IgD-negative memory B cell (primary cell): ENCODE measurements at regions not wholly inside any gene's neighbourhood (a gene's known extent, or its start where the extent isn't known, plus 50 kb on each side); places are given as distances from the start of the nearest gene placed in this dataset.

Experiments
- H3K27ac Mint-ChIP-seq, 3 donors: one replicate each; pipeline ENCODE4 v1.8.0; 2020 to 2022; ENCODE audit warnings: mild to moderate bottlenecking in 3 of 3, mixed read lengths in 3 of 3, moderate library complexity in 1 of 3
- H3K27me3 Mint-ChIP-seq: one replicate; pipeline ENCODE4 v1.8.0; 2021; ENCODE audit warnings: mixed read lengths
- H3K36me3 Mint-ChIP-seq: one replicate; pipeline ENCODE4 v1.8.0; 2020; ENCODE audit warnings: mild to moderate bottlenecking, mixed read lengths
- H3K4me1 Mint-ChIP-seq, 3 donors: one replicate each; pipeline ENCODE4 v1.8.0; 2020 to 2022; ENCODE audit warnings: mixed read lengths in 3 of 3, mild to moderate bottlenecking in 1 of 3
- H3K4me3 Mint-ChIP-seq, 4 donors: one replicate each; pipeline ENCODE4 v1.8.0; 2020 to 2022; ENCODE audit warnings: mild to moderate bottlenecking in 4 of 4, mixed read lengths in 4 of 4, moderate library complexity in 3 of 4
- H3K9me3 Mint-ChIP-seq, 3 donors: one replicate each; pipeline ENCODE4 v1.8.0; 2020 to 2021; ENCODE audit warnings: mixed read lengths in 3 of 3, mild to moderate bottlenecking in 1 of 3

DNA sequence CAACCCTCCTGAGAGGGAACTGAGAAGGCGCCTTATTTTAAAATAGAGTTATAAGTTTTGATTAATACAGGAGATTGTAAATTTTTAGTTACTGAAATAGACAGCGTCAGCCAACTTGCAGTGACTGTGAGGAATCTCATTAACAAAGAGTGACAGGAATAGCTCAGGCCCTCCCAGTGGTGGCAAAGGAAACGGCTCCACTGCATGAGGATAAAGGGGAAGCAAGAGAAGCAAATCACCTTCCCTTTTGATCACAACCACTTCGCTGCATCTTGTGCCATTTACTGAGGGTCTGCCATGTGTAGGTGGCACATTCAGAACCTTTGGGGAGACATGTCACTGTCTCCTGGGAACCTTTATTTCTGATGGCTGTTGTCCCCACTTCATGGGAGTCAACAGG is 612.4 kb upstream of the RAB6C start:
- Mint-ChIP-seq H3K4me1 (no peaks in the 10 kb centered on the region), H3K27me3 (peaks cover 2% of the 10 kb centered on the region), H3K27ac (no peak overlapping the region), H3K36me3 (no peaks in the 10 kb centered on the region), H3K4me3 (no peak overlapping the region), H3K9me3 (no peaks in the 10 kb centered on the region)

DNA sequence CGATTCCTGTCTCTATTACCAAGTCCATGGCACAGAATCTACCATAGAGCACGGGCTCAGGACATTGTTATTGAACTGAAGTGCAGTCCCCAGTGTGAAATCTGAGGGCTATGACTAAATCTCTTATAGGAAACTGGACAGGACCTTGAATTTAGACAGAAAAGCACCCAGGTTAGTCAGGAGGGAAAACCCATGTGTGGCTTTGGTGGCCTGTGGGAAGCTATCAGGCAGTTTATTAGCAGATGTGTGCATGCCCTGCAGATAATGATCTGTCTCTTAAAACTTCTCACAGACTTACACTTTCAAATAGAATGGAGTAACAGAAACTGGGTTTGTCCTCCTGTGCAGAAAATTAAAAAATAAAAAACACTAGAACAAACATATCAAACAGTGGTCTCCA is 610.0 kb upstream of the RAB6C start:
- H3K4me3 Mint-ChIP-seq: no peak overlapping the region
- no peaks in the 10 kb centered on the region for H3K9me3 Mint-ChIP-seq
- H3K36me3 Mint-ChIP-seq: no peaks in the 10 kb centered on the region
- no peak overlapping the region for H3K27ac Mint-ChIP-seq
- H3K4me1 Mint-ChIP-seq: peaks cover 0 to under 1% (median 0%) of the 10 kb centered on the region in 3 donors
- peaks cover 3% of the 10 kb centered on the region for H3K27me3 Mint-ChIP-seq

DNA sequence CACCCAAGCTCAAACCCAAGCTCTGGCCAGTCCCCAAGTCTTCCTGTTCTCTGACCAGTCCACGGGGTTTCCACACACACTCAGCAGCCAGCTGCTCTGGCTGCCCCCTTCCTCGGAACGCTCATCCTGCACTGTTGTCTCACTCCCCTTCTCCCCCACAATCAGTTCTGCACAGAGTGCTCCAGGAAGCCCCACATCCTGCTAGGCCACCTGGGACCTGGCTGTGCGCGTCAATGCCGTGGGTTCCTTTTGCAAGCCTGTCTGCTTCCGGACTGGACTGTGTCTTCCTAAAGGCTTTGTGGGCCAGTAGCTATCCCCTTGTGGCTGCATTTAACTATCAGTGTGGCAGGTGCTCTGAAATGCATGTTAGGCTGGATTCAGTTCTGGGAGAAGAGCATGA is 605.0 kb upstream of the RAB6C start:
- H3K36me3 Mint-ChIP-seq: no peaks in the 10 kb centered on the region
- H3K9me3 Mint-ChIP-seq: no peaks in the 10 kb centered on the region
- peaks cover 0 to 5% (median 2%) of the 10 kb centered on the region in 3 donors for H3K4me1 Mint-ChIP-seq
- H3K4me3 Mint-ChIP-seq: peak overlapping the region in 1 of 4 donors; percentile 2
- peaks cover 3% of the 10 kb centered on the region for H3K27me3 Mint-ChIP-seq
- no peak overlapping the region for H3K27ac Mint-ChIP-seq

DNA sequence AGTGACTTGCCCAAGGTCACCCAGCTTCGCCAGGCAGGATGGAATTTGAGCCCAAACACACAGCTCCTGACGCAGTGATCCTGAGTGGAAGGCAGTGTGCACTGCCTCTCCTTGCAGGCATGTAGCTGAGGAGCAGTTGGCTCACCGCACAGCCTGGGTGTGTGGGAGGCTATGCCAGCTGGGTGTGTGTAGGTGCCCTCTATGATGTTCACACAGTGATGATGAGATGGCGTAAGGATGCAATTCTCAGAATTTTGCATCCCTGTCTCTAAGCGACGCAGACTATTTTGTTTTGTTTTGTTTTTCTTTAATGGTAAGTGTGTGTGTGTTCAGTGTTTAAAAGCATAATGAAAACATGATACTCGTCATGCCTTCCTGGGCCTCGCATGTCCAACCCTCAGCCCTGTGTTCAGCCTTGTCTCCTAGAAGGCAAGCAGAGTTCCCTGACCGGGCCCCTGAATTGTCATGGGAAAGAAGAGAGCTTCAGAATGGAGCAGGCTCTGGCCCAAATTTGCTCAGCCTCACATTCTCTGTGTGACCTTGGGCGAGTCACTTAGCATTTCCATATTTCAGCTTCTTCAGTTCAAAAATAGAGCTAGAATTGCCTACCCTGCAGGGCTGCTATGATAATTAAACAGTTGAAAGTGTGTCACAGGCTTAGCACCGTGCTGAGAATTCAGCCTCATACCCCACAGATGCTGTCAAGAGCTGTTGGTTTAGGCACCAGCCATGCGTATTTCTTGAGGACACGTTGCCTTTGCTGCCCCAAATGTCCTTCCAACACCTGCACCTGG is 603.6 kb upstream of the RAB6C start:
- H3K9me3 Mint-ChIP-seq: no peaks in the 10 kb centered on the region
- no peak overlapping the region for H3K4me3 Mint-ChIP-seq
- H3K27ac Mint-ChIP-seq: no peak overlapping the region
- no peaks in the 10 kb centered on the region for H3K36me3 Mint-ChIP-seq
- H3K4me1 Mint-ChIP-seq: peaks cover 0 to 8% (median 4%) of the 10 kb centered on the region in 3 donors
- H3K27me3 Mint-ChIP-seq: peaks cover 3% of the 10 kb centered on the region

- Mint-ChIP-seq H3K27ac (no peak overlapping the region), H3K4me1 (peaks cover 0 to 8% (median 4%) of the 10 kb centered on the region in 3 donors), H3K36me3 (no peaks in the 10 kb centered on the region), H3K4me3 (no peak overlapping the region), H3K9me3 (peaks cover 0 to 4% (median 0%) of the 10 kb centered on the region in 3 donors), H3K27me3 (peaks cover 3% of the 10 kb centered on the region)
These were observed 602.9 kb upstream of the RAB6C start for GRCh38 chr2:129376426-129377077.

- peaks cover 0 to 9% (median 0%) of the 10 kb centered on the region in 3 donors for H3K9me3 Mint-ChIP-seq
- no peak overlapping the region for H3K27ac Mint-ChIP-seq
- peaks cover 0 to 8% (median 4%) of the 10 kb centered on the region in 3 donors for H3K4me1 Mint-ChIP-seq
- H3K36me3 Mint-ChIP-seq: no peaks in the 10 kb centered on the region
- H3K4me3 Mint-ChIP-seq: no peak overlapping the region
- H3K27me3 Mint-ChIP-seq: peaks cover 3% of the 10 kb centered on the region
These were observed 602.4 kb upstream of the RAB6C start for GRCh38 chr2:129377078-129377469.

DNA sequence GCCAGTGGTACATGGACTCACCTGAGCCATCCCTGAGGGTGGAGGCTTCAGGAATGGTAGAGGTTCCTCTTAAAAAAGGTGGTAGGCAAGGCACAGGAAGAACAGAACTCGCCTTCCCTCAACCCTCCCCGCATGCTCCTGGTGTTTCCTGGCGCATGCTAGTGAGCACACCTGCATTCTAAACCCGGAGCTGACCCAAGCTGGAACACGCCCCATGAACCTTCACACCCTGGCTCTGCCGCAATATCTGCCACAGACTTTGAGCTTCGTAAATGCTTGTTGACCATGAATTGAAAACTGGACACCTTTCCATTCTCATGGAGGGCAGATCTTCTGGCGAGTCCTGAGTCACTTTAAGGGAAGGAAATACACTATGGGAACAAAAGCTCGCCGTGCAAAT is 601.3 kb upstream of the RAB6C start:
- H3K36me3 Mint-ChIP-seq: no peaks in the 10 kb centered on the region
- H3K4me3 Mint-ChIP-seq: no peak overlapping the region
- peaks cover 5 to 16% (median 5%) of the 10 kb centered on the region in 3 donors for H3K9me3 Mint-ChIP-seq
- peaks cover 3% of the 10 kb centered on the region for H3K27me3 Mint-ChIP-seq
- H3K4me1 Mint-ChIP-seq: peaks cover 0 to 8% (median 4%) of the 10 kb centered on the region in 3 donors
- no peak overlapping the region for H3K27ac Mint-ChIP-seq

DNA sequence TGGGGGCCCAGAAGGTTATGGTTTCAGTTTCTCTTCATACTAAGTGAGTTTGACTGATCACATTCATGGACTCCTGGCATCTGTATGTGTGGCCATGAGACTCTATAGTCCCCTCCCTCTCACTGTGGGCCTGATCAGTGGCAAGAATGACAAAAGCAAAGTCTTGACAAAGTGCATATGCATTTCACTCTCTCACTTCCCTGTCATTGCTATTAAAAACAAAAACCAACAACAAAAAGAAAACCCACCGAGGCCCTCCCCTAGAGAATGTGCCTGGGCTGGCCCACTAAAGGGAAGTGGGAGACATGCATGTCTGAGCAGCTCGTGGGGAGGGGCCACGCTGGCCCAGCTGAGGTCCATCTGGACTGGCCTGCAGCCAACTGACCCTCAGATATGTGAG is 600.1 kb upstream of the RAB6C start:
- Mint-ChIP-seq H3K9me3 (peaks cover 6 to 16% (median 7%) of the 10 kb centered on the region in 3 donors), H3K4me3 (no peak overlapping the region), H3K36me3 (no peaks in the 10 kb centered on the region), H3K27ac (no peak overlapping the region), H3K4me1 (peaks cover 0 to 8% (median 3%) of the 10 kb centered on the region in 3 donors), H3K27me3 (peaks cover 5% of the 10 kb centered on the region)

- H3K27me3 Mint-ChIP-seq: peaks cover 3% of the 10 kb centered on the region
- H3K27ac Mint-ChIP-seq: no peak overlapping the region
- peaks cover 6 to 16% (median 7%) of the 10 kb centered on the region in 3 donors for H3K9me3 Mint-ChIP-seq
- peaks cover 0 to 8% (median 2%) of the 10 kb centered on the region in 3 donors for H3K4me1 Mint-ChIP-seq
- no peak overlapping the region for H3K4me3 Mint-ChIP-seq
- H3K36me3 Mint-ChIP-seq: no peaks in the 10 kb centered on the region
These were observed 597.7 kb upstream of the RAB6C start for GRCh38 chr2:129381789-129382188.

DNA sequence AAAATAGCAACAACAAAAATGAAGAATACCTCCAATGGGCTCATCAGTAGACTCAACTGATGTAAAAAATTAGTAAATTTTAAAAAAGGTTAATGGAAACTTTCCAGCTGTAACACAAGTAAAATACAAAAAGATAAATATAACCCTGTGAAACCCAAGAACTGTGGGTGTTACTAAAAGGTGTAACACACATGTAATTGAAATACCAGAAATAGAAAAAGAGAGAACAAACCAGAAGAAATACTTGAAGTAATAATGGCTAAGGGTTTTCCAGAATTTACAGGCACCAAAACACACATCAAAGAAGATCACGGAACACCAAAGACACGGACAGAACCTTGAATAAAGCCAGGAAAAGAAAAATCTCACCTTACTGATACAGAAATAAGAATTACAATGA is 590.6 kb upstream of the RAB6C start:
- Mint-ChIP-seq H3K9me3 (peaks cover 0 to 2% (median under 1%) of the 10 kb centered on the region in 3 donors), H3K36me3 (no peaks in the 10 kb centered on the region), H3K27me3 (peaks cover 3% of the 10 kb centered on the region), H3K27ac (no peak overlapping the region), H3K4me1 (no peaks in the 10 kb centered on the region), H3K4me3 (no peak overlapping the region)

GRCh38 chr2:129393816-129394215 is 585.6 kb upstream of the RAB6C start:
- H3K4me3 Mint-ChIP-seq: no peak overlapping the region
- H3K4me1 Mint-ChIP-seq: no peaks in the 10 kb centered on the region
- peaks cover 0 to 2% (median 0%) of the 10 kb centered on the region in 3 donors for H3K9me3 Mint-ChIP-seq

GRCh38 chr2:129396980-129397599 is 582.4 kb upstream of the RAB6C start:
- Mint-ChIP-seq H3K4me3 (no peak overlapping the region), H3K4me1 (no peaks in the 10 kb centered on the region), H3K27me3 (no peaks in the 10 kb centered on the region), H3K27ac (no peak overlapping the region), H3K36me3 (no peaks in the 10 kb centered on the region), H3K9me3 (peaks cover 0 to 2% (median 0%) of the 10 kb centered on the region in 3 donors)

More at GRCh38 chr2:129393816-129394215, 585.6 kb upstream of the RAB6C start:
- H3K27me3 Mint-ChIP-seq: no peaks in the 10 kb centered on the region
- no peaks in the 10 kb centered on the region for H3K36me3 Mint-ChIP-seq
- no peak overlapping the region for H3K27ac Mint-ChIP-seq

DNA sequence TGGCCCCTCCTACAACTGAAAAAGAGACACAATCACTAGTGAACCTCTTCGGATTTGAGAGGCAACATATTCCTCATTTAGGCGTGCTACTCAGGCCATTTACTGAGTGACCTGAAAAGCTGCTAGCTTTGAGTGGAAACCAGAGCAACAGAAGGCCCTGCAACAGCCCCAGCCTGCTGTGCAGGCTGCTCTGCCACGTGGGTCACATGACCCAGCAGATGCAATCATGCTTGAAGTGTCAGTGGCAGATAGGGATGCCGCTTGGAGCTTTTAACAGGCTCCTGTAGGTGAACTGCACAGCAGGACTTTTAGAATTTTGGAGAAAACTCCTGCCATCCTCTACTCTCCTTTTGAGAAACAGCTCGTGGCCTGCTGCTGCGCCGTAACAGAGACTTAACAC is 578.6 kb upstream of the RAB6C start:
- H3K9me3 Mint-ChIP-seq: no peaks in the 10 kb centered on the region
- H3K36me3 Mint-ChIP-seq: no peaks in the 10 kb centered on the region
- no peaks in the 10 kb centered on the region for H3K27me3 Mint-ChIP-seq
- no peak overlapping the region for H3K4me3 Mint-ChIP-seq
- no peak overlapping the region for H3K27ac Mint-ChIP-seq
- H3K4me1 Mint-ChIP-seq: no peaks in the 10 kb centered on the region

DNA sequence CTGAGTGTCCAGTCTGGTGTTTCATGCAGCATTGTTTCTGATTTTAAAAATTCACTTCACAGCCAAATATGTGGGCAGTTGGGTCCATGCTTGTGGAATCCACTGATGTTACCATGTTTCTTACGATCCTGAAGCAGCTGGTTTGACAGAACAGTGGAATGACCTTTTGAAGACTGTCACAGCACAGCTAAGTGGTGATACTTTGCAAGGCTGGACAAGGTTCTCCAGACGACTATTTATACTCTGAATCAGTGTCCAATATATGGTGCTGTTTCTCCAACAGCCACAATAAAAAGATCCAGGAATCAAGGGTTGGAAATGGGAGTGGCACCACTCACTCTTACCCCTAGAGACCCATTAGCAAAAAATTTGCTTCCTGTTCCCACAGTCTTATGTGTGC is 577.4 kb upstream of the RAB6C start:
- no peaks in the 10 kb centered on the region for H3K9me3 Mint-ChIP-seq
- H3K27me3 Mint-ChIP-seq: no peaks in the 10 kb centered on the region
- no peaks in the 10 kb centered on the region for H3K4me1 Mint-ChIP-seq
- no peaks in the 10 kb centered on the region for H3K36me3 Mint-ChIP-seq
- no peak overlapping the region for H3K4me3 Mint-ChIP-seq
- H3K27ac Mint-ChIP-seq: no peak overlapping the region

- Mint-ChIP-seq H3K4me3 (no peak overlapping the region), H3K36me3 (no peaks in the 10 kb centered on the region), H3K27me3 (peaks cover 2% of the 10 kb centered on the region), H3K27ac (no peak overlapping the region), H3K4me1 (no peaks in the 10 kb centered on the region), H3K9me3 (peaks cover under 1 to 5% (median 2%) of the 10 kb centered on the region in 3 donors)
These were observed 575.3 kb upstream of the RAB6C start for GRCh38 chr2:129404000-129404685.
